ENCODE measurements at regions not wholly inside any gene's neighbourhood (a gene's known extent, or its start where the extent isn't known, plus 50 kb on each side); places are given as distances from the start of the nearest gene placed in this dataset.

DNA sequence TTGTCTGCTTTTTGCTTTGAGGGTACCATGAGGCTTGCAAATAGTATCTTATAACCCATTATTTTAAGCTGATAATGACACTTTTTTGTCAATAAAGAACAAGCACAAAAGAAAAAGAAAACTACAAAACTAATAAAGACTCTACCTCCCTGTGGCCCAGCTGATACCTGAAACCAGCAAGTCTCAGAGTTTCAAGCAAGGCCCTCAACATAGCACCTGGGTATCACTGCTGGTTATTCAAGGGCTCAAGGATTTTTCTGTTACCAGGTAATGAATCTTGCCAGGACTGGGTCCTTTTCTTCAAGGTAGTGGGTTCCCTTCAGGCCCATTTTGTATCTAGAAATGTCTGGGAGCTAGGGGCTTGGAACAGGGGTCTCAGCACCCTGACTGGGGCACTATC lies 281.6 kb upstream of the C11orf87 start:
- Histone ChIP-seq H3K27me3 (ENCODE audit: control insufficient read depth, insufficient read depth, low read length) (no peaks in the 10 kb centered on the region), H3K4me3 (ENCODE audit: low read depth, low read length) (no peak overlapping the region), H3K36me3 (ENCODE audit: control insufficient read depth, insufficient read depth, low read length) (no peaks in the 10 kb centered on the region)
- CTCF ChIA-PET: no interaction called here
- POLR2A ChIA-PET: no interaction called here
- DNase-seq (ENCODE audit: low read depth): no peak
- TF ChIP-seq, protein P1, sequence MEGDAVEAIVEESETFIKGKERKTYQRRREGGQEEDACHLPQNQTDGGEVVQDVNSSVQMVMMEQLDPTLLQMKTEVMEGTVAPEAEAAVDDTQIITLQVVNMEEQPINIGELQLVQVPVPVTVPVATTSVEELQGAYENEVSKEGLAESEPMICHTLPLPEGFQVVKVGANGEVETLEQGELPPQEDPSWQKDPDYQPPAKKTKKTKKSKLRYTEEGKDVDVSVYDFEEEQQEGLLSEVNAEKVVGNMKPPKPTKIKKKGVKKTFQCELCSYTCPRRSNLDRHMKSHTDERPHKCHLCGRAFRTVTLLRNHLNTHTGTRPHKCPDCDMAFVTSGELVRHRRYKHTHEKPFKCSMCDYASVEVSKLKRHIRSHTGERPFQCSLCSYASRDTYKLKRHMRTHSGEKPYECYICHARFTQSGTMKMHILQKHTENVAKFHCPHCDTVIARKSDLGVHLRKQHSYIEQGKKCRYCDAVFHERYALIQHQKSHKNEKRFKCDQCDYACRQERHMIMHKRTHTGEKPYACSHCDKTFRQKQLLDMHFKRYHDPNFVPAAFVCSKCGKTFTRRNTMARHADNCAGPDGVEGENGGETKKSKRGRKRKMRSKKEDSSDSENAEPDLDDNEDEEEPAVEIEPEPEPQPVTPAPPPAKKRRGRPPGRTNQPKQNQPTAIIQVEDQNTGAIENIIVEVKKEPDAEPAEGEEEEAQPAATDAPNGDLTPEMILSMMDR (IDR thresholded peaks at IDR 0.05; ENCODE audit: insufficient read depth, low read depth, low read length): no peak

- TF ChIP-seq, protein P1 (IDR thresholded peaks at IDR 0.05; ENCODE audit: insufficient read depth, low read depth, low read length): no peak
- no peaks in the 10 kb centered on the region for H3K27me3 ChIP-seq (ENCODE audit: control insufficient read depth, insufficient read depth, low read length)
- ChIA-PET POLR2A (no interaction called here), CTCF (no interaction called here)
- no peak for DNase-seq (ENCODE audit: low read depth)
- no peaks in the 10 kb centered on the region for H3K36me3 ChIP-seq (ENCODE audit: control insufficient read depth, insufficient read depth, low read length)
- H3K4me3 ChIP-seq (ENCODE audit: low read depth, low read length): no peak overlapping the region
Observed at GRCh38 chr11:109140857-109141515, 281.0 kb upstream of the C11orf87 start.

DNA sequence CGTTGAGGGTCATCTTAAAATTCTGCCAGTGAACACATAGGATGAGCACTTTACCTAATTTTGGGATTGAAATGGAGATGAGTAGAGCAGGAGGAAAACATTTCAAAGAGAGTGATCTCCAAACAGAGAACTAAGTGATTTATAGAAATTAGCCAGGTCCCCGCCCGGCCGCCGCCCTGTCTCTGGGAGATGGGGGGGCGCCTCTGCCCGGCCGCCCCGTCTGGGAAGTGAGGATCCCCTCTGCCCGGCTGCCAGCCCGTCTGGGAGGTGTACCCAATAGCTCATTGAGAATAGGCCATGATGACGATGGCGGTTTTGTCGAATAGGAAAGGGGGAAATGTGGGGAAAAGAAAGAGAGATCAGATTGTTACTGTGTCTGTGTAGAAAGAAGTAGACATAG lies 276.7 kb upstream of the C11orf87 start:
- no peaks in the 10 kb centered on the region for H3K27me3 ChIP-seq (ENCODE audit: control insufficient read depth, insufficient read depth, low read length)
- ChIA-PET CTCF (no interaction called here), POLR2A (no interaction called here)
- no peak overlapping the region for H3K4me3 ChIP-seq (ENCODE audit: low read depth, low read length)
- no peak for DNase-seq (ENCODE audit: low read depth)
- TF ChIP-seq, protein P1 (IDR thresholded peaks at IDR 0.05; ENCODE audit: insufficient read depth, low read depth, low read length): no peak
- H3K36me3 ChIP-seq (ENCODE audit: control insufficient read depth, insufficient read depth, low read length): no peaks in the 10 kb centered on the region

- DNase-seq (ENCODE audit: low read depth): no peak
- Histone ChIP-seq H3K4me3 (ENCODE audit: low read depth, low read length) (no peak overlapping the region), H3K36me3 (ENCODE audit: control insufficient read depth, insufficient read depth, low read length) (no peaks in the 10 kb centered on the region), H3K27me3 (ENCODE audit: control insufficient read depth, insufficient read depth, low read length) (no peaks in the 10 kb centered on the region)
- POLR2A ChIA-PET: no interaction called here
- TF ChIP-seq, protein P1 (IDR thresholded peaks at IDR 0.05; ENCODE audit: insufficient read depth, low read depth, low read length): no peak
- CTCF ChIA-PET: no interaction called here
Observed at GRCh38 chr11:109147726-109148125, 274.3 kb upstream of the C11orf87 start.

GRCh38 chr11:109148669-109149068 lies 273.3 kb upstream of the C11orf87 start:
- ChIA-PET POLR2A (no interaction called here), CTCF (no interaction called here)
- TF ChIP-seq, protein P1 (IDR thresholded peaks at IDR 0.05; ENCODE audit: insufficient read depth, low read depth, low read length): no peak
- H3K27me3 ChIP-seq (ENCODE audit: control insufficient read depth, insufficient read depth, low read length): no peaks in the 10 kb centered on the region
- H3K36me3 ChIP-seq (ENCODE audit: control insufficient read depth, insufficient read depth, low read length): no peaks in the 10 kb centered on the region
- no peak for DNase-seq (ENCODE audit: low read depth)
- no peak overlapping the region for H3K4me3 ChIP-seq (ENCODE audit: low read depth, low read length)

Measured in BJ (cell line).